ENCODE measurements at regions not wholly inside any gene's neighbourhood (a gene's known extent, or its start where the extent isn't known, plus 50 kb on each side); places are given as distances from the start of the nearest gene placed in this dataset.

- no peak for TF ChIP-seq POLR2A (IDR thresholded peaks at IDR 0.05)
- no peak for TF ChIP-seq POLR2AphosphoS5 (IDR thresholded peaks at IDR 0.05; ENCODE audit: insufficient read depth in 1 of 2, low read depth in 1 of 2)
- TF ChIP-seq CTCF (IDR thresholded peaks at IDR 0.05) = no peak
These were observed 367.1 kb downstream of the PREX1 start for GRCh38 chr20:48460681-48461080.
